Right atrium auricular region (tissue), 2 donors: ENCODE measurements at regions not wholly inside any gene's neighbourhood (a gene's known extent, or its start where the extent isn't known, plus 50 kb on each side); places are given as distances from the start of the nearest gene placed in this dataset.

ENCODE experiments used
- DNase-seq: peaks from one replicate; pipeline ENCODE4 v3.0.0-alpha.2; 2019; ENCODE audit warnings: low spot score
- H3K27ac ChIP-seq, 2 donors: fragments of 200-600 bp; sonication (generic); 1 replicate in 1 of 2; 2 replicates in 1 of 2; pipeline ENCODE4 v1.5.1; 2016 to 2019
- H3K27me3 ChIP-seq, 2 donors: fragments of 200-600 bp; sonication (generic); one replicate each; pipeline versions ENCODE4 v1.5.1 to v1.6.0; 2017 to 2019
- H3K36me3 ChIP-seq: fragments of 200-600 bp; sonication (generic); one replicate; pipeline ENCODE4 v1.5.1; 2016
- H3K4me1 ChIP-seq, 2 donors: fragments of 200-600 bp; sonication (generic); one replicate each; pipeline versions ENCODE4 v1.5.1 to v1.6.0; 2017 to 2019
- H3K4me3 ChIP-seq, 2 donors: fragments of 200-600 bp; sonication (generic); 1 replicate in 1 of 2; 2 replicates in 1 of 2; pipeline ENCODE4 v1.5.1; 2017 to 2019; ENCODE audit warnings: mild to moderate bottlenecking in 1 of 2, moderate library complexity in 1 of 2
- H3K9me3 ChIP-seq, 2 donors: fragments of 200-600 bp; sonication (generic); one replicate each; pipeline ENCODE4 v1.5.1; 2019
- CTCF ChIP-seq, 2 donors: fragments of 200-600 bp; sonication (generic); IDR thresholded peaks; one replicate each; pipeline ENCODE4 v1.5.1; 2019; ENCODE audit warnings: antibody characterized with exemption in 2 of 2

DNA sequence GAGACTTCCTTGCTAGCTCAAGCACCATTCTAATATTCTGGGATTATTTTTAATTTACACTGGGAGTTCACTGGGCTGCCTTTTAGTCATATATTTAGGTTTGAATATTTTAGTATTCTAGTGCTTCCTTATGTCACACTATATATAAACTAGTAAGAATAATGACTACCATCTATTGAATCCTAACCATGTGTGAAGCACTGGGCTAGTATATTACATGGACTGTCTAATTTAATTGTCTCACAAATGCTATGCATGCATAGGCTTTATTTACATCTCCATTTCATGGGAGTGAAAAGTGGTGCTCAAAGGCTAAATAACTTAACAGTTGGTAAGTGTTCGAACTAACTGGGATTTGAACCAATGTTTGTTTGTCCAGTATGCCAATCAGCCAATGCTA lies 272.4 kb downstream of the RND3 start:
- Histone ChIP-seq H3K4me3 (no peak overlapping the region), H3K27me3 (no peaks in the 10 kb centered on the region), H3K9me3 (peaks cover 0 to 3% of the 10 kb centered on the region in 2 donors), H3K36me3 (no peaks in the 10 kb centered on the region), H3K27ac (no peak overlapping the region), H3K4me1 (no peaks in the 10 kb centered on the region)
- no peak for DNase-seq
- no peak for TF ChIP-seq CTCF (IDR thresholded peaks at IDR 0.05)

DNA sequence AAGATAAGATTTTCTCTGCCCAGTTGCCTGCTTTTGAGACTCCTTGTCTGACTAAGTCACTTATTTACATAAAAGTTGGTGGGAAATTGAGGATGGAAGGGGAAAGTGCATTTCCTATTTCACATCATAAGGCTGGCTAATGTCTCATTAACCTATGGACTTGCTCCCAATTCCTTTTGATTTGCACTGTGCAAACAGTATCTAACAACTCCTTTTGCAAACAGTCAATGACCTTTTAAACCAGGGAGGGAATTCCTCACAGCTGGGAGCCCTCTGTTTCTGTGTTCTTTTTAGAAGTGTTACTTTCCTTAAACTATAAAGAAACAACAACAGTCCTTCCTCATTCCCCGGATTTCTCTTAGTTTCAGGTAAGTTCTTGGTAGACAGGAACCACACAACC lies 272.8 kb downstream of the RND3 start:
- Histone ChIP-seq H3K4me3 (no peak overlapping the region), H3K9me3 (peaks cover 0 to 3% of the 10 kb centered on the region in 2 donors), H3K36me3 (no peaks in the 10 kb centered on the region), H3K4me1 (no peaks in the 10 kb centered on the region), H3K27me3 (no peaks in the 10 kb centered on the region), H3K27ac (no peak overlapping the region)
- DNase-seq, result no peak
- TF ChIP-seq CTCF (IDR thresholded peaks at IDR 0.05), result no peak

DNA sequence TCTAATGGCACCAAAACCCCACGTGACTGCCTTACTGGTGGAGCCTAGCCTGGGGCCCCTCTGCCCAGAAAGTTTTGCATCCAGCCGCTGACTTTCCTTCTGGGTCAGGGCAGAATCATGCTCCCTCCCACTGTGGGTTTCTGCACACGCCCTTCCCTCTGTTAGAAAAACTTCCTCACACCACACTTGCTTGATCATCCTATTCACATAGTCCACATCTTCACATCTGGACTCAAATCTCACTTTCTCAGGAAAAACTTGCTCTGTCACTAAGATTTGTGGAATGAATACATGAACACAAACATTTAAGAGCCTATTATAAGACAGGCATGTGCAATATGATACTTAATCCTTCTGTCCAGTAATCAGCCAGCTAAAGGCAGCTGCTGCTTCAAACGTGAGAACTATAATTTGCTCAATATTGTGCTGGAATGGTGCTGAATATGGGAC lies 274.7 kb downstream of the RND3 start:
- no peaks in the 10 kb centered on the region for H3K27me3 ChIP-seq
- H3K9me3 ChIP-seq, result peaks cover 0 to 3% of the 10 kb centered on the region in 2 donors
- H3K4me1 ChIP-seq, result no peaks in the 10 kb centered on the region
- no peak for DNase-seq
- H3K4me3 ChIP-seq, result no peak overlapping the region
- no peaks in the 10 kb centered on the region for H3K36me3 ChIP-seq
- no peak overlapping the region for H3K27ac ChIP-seq
- TF ChIP-seq CTCF (IDR thresholded peaks at IDR 0.05), result no peak

DNA sequence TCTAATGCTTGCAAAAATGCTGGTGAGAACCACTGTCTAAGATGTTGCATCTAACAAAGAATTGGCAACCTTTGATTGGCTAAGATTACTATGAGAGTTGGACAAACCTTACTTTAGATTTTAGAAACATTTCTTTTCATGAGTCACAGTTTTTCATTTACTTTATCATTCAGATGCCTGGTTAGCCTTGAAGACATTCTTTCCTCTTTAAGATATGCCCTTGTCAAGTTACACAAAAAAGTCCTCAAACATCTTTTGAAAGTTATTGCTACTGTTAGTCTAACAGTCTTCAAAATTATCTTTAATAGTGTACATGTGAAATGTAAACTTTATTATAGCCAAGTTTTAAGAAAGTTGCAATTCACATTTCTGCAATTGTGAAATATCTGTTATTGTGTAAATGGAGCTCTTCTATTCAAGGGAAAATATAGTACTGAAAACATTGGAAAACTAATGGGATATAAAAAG lies 276.3 kb downstream of the RND3 start:
- no peak for DNase-seq
- Histone ChIP-seq H3K27ac (no peak overlapping the region), H3K4me3 (no peak overlapping the region), H3K4me1 (no peaks in the 10 kb centered on the region), H3K9me3 (no peaks in the 10 kb centered on the region), H3K36me3 (no peaks in the 10 kb centered on the region), H3K27me3 (no peaks in the 10 kb centered on the region)
- TF ChIP-seq CTCF (IDR thresholded peaks at IDR 0.05), result no peak

DNA sequence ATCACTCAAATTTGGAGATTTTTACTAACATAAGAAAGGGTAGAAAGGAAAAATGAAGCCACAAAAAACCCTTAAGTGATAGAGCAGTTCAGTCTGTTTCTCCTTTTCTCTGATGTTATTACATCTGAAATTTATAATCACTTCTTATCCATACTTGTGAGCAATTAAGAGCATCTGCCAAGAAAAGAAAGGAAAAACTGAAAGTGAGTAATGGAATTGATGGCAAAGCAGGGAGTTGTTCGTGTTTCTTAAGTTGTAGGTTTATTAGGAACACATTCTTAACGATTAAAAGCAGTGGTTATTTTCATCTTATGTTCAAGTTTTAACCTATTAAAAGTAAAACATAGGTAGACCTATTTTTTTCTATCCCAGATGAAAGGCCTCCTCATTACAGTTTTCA lies 277.7 kb downstream of the RND3 start:
- Histone ChIP-seq H3K4me1 (no peaks in the 10 kb centered on the region), H3K36me3 (no peaks in the 10 kb centered on the region), H3K27ac (no peak overlapping the region), H3K27me3 (no peaks in the 10 kb centered on the region), H3K4me3 (no peak overlapping the region), H3K9me3 (no peaks in the 10 kb centered on the region)
- TF ChIP-seq CTCF (IDR thresholded peaks at IDR 0.05), result no peak
- DNase-seq, result no peak

DNA sequence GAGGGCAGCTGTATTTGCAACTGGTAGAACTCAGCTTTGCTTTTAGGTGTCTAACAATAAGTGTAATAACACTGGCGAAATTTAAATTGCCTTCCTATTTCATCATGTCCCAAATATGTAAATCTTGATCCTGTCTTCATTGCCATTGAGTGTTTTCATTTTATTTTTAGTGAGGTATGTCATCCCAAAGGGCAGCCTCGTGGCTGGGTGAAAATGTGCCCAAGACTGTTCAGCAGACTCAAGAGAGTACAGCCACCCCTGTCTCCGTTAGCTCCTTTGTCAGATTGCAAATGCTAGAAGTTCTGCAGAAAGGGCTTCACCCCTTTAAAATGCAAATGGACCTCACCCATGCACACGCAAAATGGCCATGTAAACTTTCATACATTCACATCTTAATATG lies 278.8 kb downstream of the RND3 start:
- Histone ChIP-seq H3K9me3 (no peaks in the 10 kb centered on the region), H3K36me3 (no peaks in the 10 kb centered on the region), H3K27ac (no peak overlapping the region), H3K4me1 (no peaks in the 10 kb centered on the region), H3K27me3 (no peaks in the 10 kb centered on the region), H3K4me3 (no peak overlapping the region)
- no peak for TF ChIP-seq CTCF (IDR thresholded peaks at IDR 0.05)
- DNase-seq, result no peak
